OCI-LY3 (cell line): ENCODE measurements at regions not wholly inside any gene's neighbourhood (a gene's known extent, or its start where the extent isn't known, plus 50 kb on each side); places are given as distances from the start of the nearest gene placed in this dataset.

Experiments
- EZH2phosphoT487 ChIP-seq: fragments of 200-600 bp; shearing (Covaris generic); IDR thresholded peaks from 2 replicates; pipeline ENCODE4 v1.6.1; 2018; ENCODE audit warnings: antibody characterized with exemption, mixed run types, low read depth
- TF ChIP-seq, protein P1 (sequence below): fragments of 200-600, 300-600 bp; sonication (generic); IDR thresholded peaks from 2 replicates; pipeline ENCODE4 v1.5.1; 2014; ENCODE audit warnings: antibody characterized with exemption, low read length, low read depth

GRCh38 chr14:54169254-54169924 lies 212.8 kb upstream of the BMP4 start:
- TF ChIP-seq, protein P1, sequence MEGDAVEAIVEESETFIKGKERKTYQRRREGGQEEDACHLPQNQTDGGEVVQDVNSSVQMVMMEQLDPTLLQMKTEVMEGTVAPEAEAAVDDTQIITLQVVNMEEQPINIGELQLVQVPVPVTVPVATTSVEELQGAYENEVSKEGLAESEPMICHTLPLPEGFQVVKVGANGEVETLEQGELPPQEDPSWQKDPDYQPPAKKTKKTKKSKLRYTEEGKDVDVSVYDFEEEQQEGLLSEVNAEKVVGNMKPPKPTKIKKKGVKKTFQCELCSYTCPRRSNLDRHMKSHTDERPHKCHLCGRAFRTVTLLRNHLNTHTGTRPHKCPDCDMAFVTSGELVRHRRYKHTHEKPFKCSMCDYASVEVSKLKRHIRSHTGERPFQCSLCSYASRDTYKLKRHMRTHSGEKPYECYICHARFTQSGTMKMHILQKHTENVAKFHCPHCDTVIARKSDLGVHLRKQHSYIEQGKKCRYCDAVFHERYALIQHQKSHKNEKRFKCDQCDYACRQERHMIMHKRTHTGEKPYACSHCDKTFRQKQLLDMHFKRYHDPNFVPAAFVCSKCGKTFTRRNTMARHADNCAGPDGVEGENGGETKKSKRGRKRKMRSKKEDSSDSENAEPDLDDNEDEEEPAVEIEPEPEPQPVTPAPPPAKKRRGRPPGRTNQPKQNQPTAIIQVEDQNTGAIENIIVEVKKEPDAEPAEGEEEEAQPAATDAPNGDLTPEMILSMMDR: no peak
- no peak for TF ChIP-seq EZH2phosphoT487
